KOPT-K1 (cell line): ENCODE measurements at regions not wholly inside any gene's neighbourhood (a gene's known extent, or its start where the extent isn't known, plus 50 kb on each side); places are given as distances from the start of the nearest gene placed in this dataset.
"Not testable (repeated sequence)": the region's sequence is repeated elsewhere in the genome, so short reads cannot be mapped to it uniquely, and the experiment has no call there.

Source experiments
- H3K27ac ChIP-seq: fragments of 200-600 bp; sonication (generic); 2 replicates; pipeline ENCODE4 v1.5.1; 2016; ENCODE audit warnings: antibody characterized with exemption, mild to moderate bottlenecking, low read depth, low read length; ENCODE audit not compliant: poor library complexity, severe bottlenecking
- H3K36me3 ChIP-seq: fragments of 200-600 bp; sonication (generic); 2 replicates; pipeline ENCODE4 v1.5.1; 2017; ENCODE audit warnings: antibody characterized with exemption, mild to moderate bottlenecking, low read length, moderate library complexity; ENCODE audit not compliant: insufficient read depth
- H3K9me3 ChIP-seq: fragments of 200-600 bp; sonication (generic); 2 replicates; pipeline ENCODE4 v1.5.1; 2017; ENCODE audit warnings: antibody characterized with exemption, low read length, mild to moderate bottlenecking; ENCODE audit not compliant: insufficient read depth, poor library complexity, severe bottlenecking

- H3K27ac ChIP-seq, result no peak overlapping the region
- H3K9me3 ChIP-seq, result no peaks in the 10 kb centered on the region
- H3K36me3 ChIP-seq, result no peaks in the 10 kb centered on the region
Observed at GRCh38 chr15:96648866-96649265, 318.4 kb downstream of the NR2F2 start.

- H3K36me3 ChIP-seq, result no peaks in the 10 kb centered on the region
- H3K9me3 ChIP-seq, result no peaks in the 10 kb centered on the region
- H3K27ac ChIP-seq, result no peak overlapping the region
Observed at GRCh38 chr15:96657096-96657495, 326.6 kb downstream of the NR2F2 start.

GRCh38 chr15:96666979-96667378 is 336.5 kb downstream of the NR2F2 start:
- not testable (repeated sequence) for H3K27ac ChIP-seq, H3K36me3 ChIP-seq, H3K9me3 ChIP-seq

DNA sequence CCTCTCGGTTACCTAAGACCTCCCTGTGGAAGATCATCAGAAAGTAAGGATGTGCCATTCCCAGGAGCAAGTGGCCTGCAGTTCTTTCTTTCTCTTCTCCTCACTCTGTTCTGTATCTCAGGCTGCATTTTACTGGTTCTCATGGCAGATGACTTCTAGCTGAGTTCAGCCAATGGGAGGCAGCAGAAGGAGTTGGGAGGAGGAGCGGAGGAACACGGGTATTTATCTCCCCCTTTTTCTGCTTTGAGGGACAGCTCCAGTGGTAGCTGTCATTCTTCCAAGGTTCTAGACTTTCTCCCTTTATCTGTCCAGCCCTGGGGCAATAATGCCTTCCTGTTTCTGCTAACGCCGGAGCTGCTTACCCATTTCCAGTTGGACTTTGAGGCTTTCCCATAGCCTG is 339.9 kb downstream of the NR2F2 start:
- H3K9me3 ChIP-seq, result no peaks in the 10 kb centered on the region
- no peak overlapping the region for H3K27ac ChIP-seq
- H3K36me3 ChIP-seq, result no peaks in the 10 kb centered on the region

DNA sequence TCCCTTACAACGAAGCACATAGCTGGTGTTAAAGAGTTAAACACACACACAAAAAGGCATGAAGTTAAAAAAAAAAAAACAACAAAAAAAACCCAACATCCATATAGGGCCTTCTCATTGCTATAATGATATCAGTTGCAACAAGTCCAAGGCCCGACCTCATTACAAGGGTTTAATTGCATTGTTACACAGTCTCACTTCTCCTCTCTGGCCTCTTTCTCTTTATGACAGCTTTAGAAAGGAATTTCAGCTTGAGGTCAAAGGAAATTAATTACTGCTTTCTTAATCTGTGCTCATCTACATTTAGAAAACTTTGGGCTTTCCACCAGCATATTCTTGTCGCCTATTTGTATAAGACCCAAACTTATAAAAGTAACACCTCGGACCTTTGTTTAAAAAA is 342.1 kb downstream of the NR2F2 start:
- H3K36me3 ChIP-seq, result no peaks in the 10 kb centered on the region
- no peak overlapping the region for H3K27ac ChIP-seq
- H3K9me3 ChIP-seq, result no peaks in the 10 kb centered on the region

GRCh38 chr15:96678386-96678785 is 347.9 kb downstream of the NR2F2 start:
- no peaks in the 10 kb centered on the region for H3K36me3 ChIP-seq
- no peaks in the 10 kb centered on the region for H3K9me3 ChIP-seq
- no peak overlapping the region for H3K27ac ChIP-seq

DNA sequence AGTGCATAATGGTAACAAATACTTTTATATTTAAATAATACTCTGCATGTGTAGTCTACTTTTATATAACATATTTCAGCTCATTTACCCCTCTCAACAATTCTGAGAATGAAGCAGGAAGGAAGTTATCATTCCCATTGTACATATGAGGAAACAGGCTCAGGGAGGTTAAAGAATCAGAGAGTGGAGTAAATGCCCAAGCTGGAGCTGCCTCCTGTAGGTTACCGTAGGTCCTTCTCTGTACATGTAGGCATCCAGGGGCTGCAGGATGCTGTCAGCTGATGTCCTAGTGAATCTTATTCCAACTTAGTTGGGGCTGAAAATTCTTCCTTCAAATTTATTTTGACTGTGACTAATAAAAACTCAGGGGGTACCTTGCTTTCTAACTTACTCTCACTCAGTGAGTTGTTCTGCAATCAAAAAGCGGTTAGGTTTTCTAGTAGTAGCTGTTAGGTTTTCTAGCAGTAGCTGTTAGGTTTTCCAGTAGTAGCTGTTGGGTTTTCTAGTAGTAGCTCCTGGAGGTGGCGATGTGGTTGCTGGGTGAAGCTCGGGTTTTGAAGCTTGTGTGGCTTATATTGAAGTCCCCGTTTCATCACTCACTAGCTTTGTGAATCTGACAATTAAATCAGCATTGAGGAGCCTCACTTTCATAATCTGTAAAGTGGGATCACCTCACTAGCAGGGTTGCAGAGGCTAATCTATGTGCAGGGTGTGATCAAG is 357.0 kb downstream of the NR2F2 start:
- no peaks in the 10 kb centered on the region for H3K36me3 ChIP-seq
- no peaks in the 10 kb centered on the region for H3K9me3 ChIP-seq
- H3K27ac ChIP-seq, result no peak overlapping the region

DNA sequence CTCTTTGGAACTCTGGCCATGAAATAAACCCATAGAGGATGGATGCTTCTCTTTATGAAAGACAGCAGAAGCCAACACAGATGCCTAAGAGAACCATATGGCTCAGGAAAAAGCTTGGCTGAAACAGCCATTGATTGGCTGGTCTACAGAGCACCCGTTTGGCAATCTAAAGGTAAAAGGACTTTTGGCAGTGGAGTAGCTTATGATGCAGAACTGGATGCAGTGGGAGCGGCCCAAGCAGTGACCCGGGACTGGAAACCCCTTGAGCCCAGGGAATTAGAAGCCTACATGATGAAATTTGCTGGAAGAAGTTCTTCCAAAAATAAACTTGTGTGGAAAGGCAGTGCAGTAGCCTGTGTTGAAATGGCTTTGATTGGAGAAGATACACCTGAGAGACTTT is 360.2 kb downstream of the NR2F2 start:
- H3K27ac ChIP-seq, result no peak overlapping the region

DNA sequence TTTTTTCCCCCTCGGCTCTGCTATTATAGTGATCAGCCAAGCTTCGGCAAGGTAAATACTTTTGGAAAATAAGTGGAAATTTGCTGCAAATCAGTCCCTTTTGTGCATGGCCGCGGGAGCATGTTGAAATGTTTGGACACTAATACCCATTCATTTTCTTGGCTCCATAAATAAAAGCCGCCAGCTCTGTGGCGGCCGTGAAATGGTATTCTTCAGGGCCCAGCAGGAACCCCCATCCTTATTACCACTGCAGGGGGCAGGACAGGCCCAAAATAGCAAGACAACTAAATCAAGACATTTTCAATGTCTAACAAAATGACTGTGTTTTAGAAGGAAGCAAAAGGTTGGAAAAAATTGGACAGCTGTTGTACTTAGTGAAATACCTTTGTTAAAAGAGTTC is 362.3 kb downstream of the NR2F2 start:
- H3K27ac ChIP-seq, result no peak overlapping the region
- no peaks in the 10 kb centered on the region for H3K9me3 ChIP-seq
- no peaks in the 10 kb centered on the region for H3K36me3 ChIP-seq

More for the DNA sequence above, 360.2 kb downstream of the NR2F2 start:
- H3K9me3 ChIP-seq, result no peaks in the 10 kb centered on the region
- no peaks in the 10 kb centered on the region for H3K36me3 ChIP-seq

DNA sequence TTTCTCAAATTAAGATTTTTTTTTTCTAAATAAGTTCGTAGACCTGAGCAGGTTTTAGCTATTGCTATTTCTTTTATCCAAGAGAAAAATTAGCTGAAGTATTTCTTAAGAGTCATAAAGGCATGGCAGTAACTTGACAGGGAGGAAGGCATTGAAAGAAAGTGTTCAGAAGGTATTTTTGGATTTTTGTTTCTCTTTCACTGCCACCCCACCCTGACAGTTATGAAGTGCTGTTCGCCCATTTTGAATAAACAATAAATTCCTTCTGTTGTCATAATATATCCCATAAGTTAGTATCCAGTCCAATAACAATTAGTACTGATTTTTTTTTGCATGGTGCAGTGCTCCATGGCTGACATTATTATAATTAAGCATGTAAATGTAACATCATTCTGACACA is 363.0 kb downstream of the NR2F2 start:
- Histone ChIP-seq H3K36me3 (no peaks in the 10 kb centered on the region), H3K27ac (no peak overlapping the region), H3K9me3 (no peaks in the 10 kb centered on the region)

DNA sequence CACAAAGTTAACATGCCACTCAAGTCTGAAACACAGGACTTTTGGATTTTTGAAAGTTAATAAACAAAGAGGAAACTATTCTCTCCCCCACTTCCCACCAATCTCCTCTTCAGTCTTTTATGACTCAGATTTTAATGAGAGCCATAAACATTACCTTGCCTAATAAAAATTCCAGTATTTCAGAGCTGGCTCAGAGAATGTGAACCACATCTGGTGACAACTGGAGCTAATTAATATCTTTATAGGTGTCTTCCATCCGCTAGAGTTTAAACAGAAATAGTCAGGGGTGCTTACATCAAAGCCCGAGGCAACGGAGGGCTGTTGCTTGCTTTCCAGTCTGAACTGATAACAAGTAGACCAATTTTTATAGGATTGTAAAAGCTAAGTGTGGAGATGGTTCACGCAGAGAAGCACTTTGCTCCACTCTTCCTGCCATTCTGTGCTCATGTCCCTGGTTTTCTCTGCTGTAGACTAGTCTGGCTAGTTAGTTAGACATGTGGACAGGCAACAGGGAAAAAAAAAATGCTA is 363.6 kb downstream of the NR2F2 start:
- H3K27ac ChIP-seq, result no peak overlapping the region
- H3K36me3 ChIP-seq, result no peaks in the 10 kb centered on the region
- no peaks in the 10 kb centered on the region for H3K9me3 ChIP-seq

GRCh38 chr15:96695426-96695825 is 364.9 kb downstream of the NR2F2 start:
- Histone ChIP-seq H3K36me3 (no peaks in the 10 kb centered on the region), H3K27ac (no peak overlapping the region), H3K9me3 (no peaks in the 10 kb centered on the region)

- H3K36me3 ChIP-seq, result no peaks in the 10 kb centered on the region
- no peak overlapping the region for H3K27ac ChIP-seq
- no peaks in the 10 kb centered on the region for H3K9me3 ChIP-seq
Observed at GRCh38 chr15:96699871-96700401, 369.4 kb downstream of the NR2F2 start.

GRCh38 chr15:96700555-96700954 is 370.1 kb downstream of the NR2F2 start:
- Histone ChIP-seq H3K27ac (no peak overlapping the region), H3K36me3 (no peaks in the 10 kb centered on the region), H3K9me3 (no peaks in the 10 kb centered on the region)

DNA sequence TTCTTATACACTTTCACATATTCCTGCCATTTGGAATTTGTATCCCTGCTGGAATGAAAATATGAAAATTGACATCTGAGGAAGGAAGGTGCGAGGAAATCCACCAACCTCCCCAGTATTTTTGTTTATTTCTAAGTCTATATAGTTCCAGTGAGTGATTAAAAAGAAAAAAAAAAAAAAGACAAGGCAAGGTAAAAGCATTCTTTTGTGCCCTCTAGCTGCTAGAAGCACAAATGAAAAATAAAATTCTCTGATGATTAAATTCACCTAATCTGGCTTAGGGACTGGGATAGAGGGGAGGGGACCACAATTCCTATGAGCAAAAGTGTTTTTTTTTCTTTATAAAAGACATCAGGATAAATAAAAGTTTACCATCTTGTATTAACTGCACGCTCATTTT is 370.9 kb downstream of the NR2F2 start:
- H3K9me3 ChIP-seq, result no peaks in the 10 kb centered on the region
- no peak overlapping the region for H3K27ac ChIP-seq
- H3K36me3 ChIP-seq, result no peaks in the 10 kb centered on the region

- H3K36me3 ChIP-seq, result no peaks in the 10 kb centered on the region
- H3K27ac ChIP-seq, result no peak overlapping the region
- no peaks in the 10 kb centered on the region for H3K9me3 ChIP-seq
Observed at GRCh38 chr15:96701877-96702276, 371.4 kb downstream of the NR2F2 start.
